ENCODE measurements at regions not wholly inside any gene's neighbourhood (a gene's known extent, or its start where the extent isn't known, plus 50 kb on each side); places are given as distances from the start of the nearest gene placed in this dataset.

GRCh38 chr2:240220371-240220770 lies 79.9 kb upstream of the OTOS start:
- no peak for TF ChIP-seq GATA2 (IDR thresholded peaks at IDR 0.05; ENCODE audit: low read depth, low read length)
- no peak for TF ChIP-seq GATA3 (IDR thresholded peaks at IDR 0.05; ENCODE audit: low read depth, low read length)

Measured in SH-SY5Y (cell line).